Stimulated activated CD4-positive, alpha-beta T cell treated with anti-CD3 and anti-CD28 coated beads, Interleukin-1b, Interleukin-23, amount 100 ng/mL, for 24 hours (primary cell): ENCODE measurements at regions not wholly inside any gene's neighbourhood (a gene's known extent, or its start where the extent isn't known, plus 50 kb on each side); places are given as distances from the start of the nearest gene placed in this dataset.
A peak's percentile ranks its signal among the peaks of the same experiment; 100 is the strongest.

Experiments
- DNase-seq, 4 experiments: peaks; one replicate each; pipeline ENCODE4 v3.0.0-alpha.2; 2020; ENCODE audit warnings: low read depth in 4 of 4, low spot score in 1 of 4

- DNase-seq, result no peak
Observed at GRCh38 chr17:62913991-62914570, 52.0 kb upstream of the TANC2 start.

- DNase-seq, result no peak
Observed at GRCh38 chr17:62912363-62912762, 53.7 kb upstream of the TANC2 start.

GRCh38 chr17:62911114-62911513, 54.9 kb upstream of the TANC2 start:
- no peak for DNase-seq

GRCh38 chr17:62910277-62910676, 55.8 kb upstream of the TANC2 start:
- DNase-seq, result no peak

- no peak for DNase-seq
Observed at GRCh38 chr17:62907961-62908360, 58.1 kb upstream of the TANC2 start.

- no peak for DNase-seq
Observed at GRCh38 chr17:62906881-62907280, 59.2 kb upstream of the TANC2 start.

GRCh38 chr17:62905233-62905632, 60.8 kb upstream of the TANC2 start:
- no peak for DNase-seq

- no peak for DNase-seq
Observed at GRCh38 chr17:62902531-62903220, 63.4 kb upstream of the TANC2 start.

GRCh38 chr17:62901544-62901943, 64.5 kb upstream of the TANC2 start:
- DNase-seq, result no peak

GRCh38 chr17:62900096-62900495, 65.9 kb upstream of the TANC2 start:
- DNase-seq, result no peak

- no peak for DNase-seq
Observed at GRCh38 chr17:62899361-62899760, 66.7 kb upstream of the TANC2 start.

- no peak for DNase-seq
Observed at GRCh38 chr17:62898239-62898864, 67.7 kb upstream of the TANC2 start.

- DNase-seq, result no peak
Observed at GRCh38 chr17:62897706-62898105, 68.3 kb upstream of the TANC2 start.

- no peak for DNase-seq
Observed at GRCh38 chr17:62895320-62896301, 70.4 kb upstream of the TANC2 start.

- peak in 1 of 4 experiments; percentile 4 for DNase-seq
Observed at GRCh38 chr17:62892870-62893338, 73.1 kb upstream of the TANC2 start.

- DNase-seq, result no peak
Observed at GRCh38 chr17:62892061-62892675, 73.9 kb upstream of the TANC2 start.

GRCh38 chr17:62891659-62892058, 74.4 kb upstream of the TANC2 start:
- no peak for DNase-seq

- DNase-seq, result no peak
Observed at GRCh38 chr17:62888765-62889164, 77.3 kb upstream of the TANC2 start.

GRCh38 chr17:62888148-62888547, 77.9 kb upstream of the TANC2 start:
- no peak for DNase-seq

GRCh38 chr17:62887437-62887836, 78.6 kb upstream of the TANC2 start:
- DNase-seq, result no peak

- DNase-seq, result no peak
Observed at GRCh38 chr17:62884781-62885180, 76.7 kb upstream of the MARCHF10 start.
